Neural progenitor cell (in vitro differentiated cells): ENCODE measurements at regions not wholly inside any gene's neighbourhood (a gene's known extent, or its start where the extent isn't known, plus 50 kb on each side); places are given as distances from the start of the nearest gene placed in this dataset.

Source experiments
- DNase-seq: peaks from one replicate; pipeline ENCODE4 v3.0.0-alpha.2; 2016; ENCODE audit warnings: low spot score
- H2AFZ ChIP-seq: fragments of 200-600 bp; sonication (generic); replicated peaks from 2 replicates; pipeline ENCODE4 v1.6.1; 2016; ENCODE audit warnings: antibody characterized with exemption
- H3F3A ChIP-seq: fragments of 200-600 bp; sonication (generic); 2 replicates; pipeline ENCODE4 v1.6.1; 2016; ENCODE audit warnings: antibody characterized with exemption, low read depth
- H3K27ac ChIP-seq: fragments of 200-600 bp; sonication (generic); 2 replicates; pipeline ENCODE4 v1.5.1; 2016; ENCODE audit warnings: mild to moderate bottlenecking
- H3K27me3 ChIP-seq: fragments of 200-600 bp; sonication (generic); 2 replicates; pipeline ENCODE4 v1.6.1; 2016; ENCODE audit warnings: mild to moderate bottlenecking, moderate library complexity
- H3K36me3 ChIP-seq: fragments of 200-600 bp; sonication (generic); 2 replicates; pipeline ENCODE4 v1.5.1; 2016
- H3K4me1 ChIP-seq: fragments of 200-600 bp; sonication (generic); 2 replicates; pipeline ENCODE4 v1.6.1; 2016; ENCODE audit warnings: mixed run types
- H3K4me2 ChIP-seq: fragments of 200-600 bp; sonication (generic); 2 replicates; pipeline ENCODE4 v1.6.1; 2016
- H3K4me3 ChIP-seq: fragments of 200-600 bp; sonication (generic); 2 replicates; pipeline ENCODE4 v1.5.1; 2016
- H3K79me2 ChIP-seq: fragments of 200-600 bp; sonication (generic); 2 replicates; pipeline ENCODE4 v1.6.1; 2016; ENCODE audit warnings: low read depth
- H3K9ac ChIP-seq: fragments of 200-600 bp; sonication (generic); 2 replicates; pipeline ENCODE4 v1.6.1; 2016
- H3K9me3 ChIP-seq: fragments of 200-600 bp; sonication (generic); 2 replicates; pipeline ENCODE4 v1.5.1; 2016; ENCODE audit warnings: low read depth
- H4K20me1 ChIP-seq: fragments of 200-600 bp; sonication (generic); 2 replicates; pipeline ENCODE4 v1.6.1; 2016; ENCODE audit warnings: low read depth
- H3K27ac Mint-ChIP-seq: 3 replicates; pipeline ENCODE4 v1.8.0; 2021; ENCODE audit warnings: mixed read lengths
- H3K27me3 Mint-ChIP-seq: 2 replicates; pipeline ENCODE4 v1.8.0; 2022; ENCODE audit warnings: low read depth, mild to moderate bottlenecking, inconsistent platforms, moderate library complexity, mixed read lengths; ENCODE audit not compliant: insufficient read depth
- H3K36me3 Mint-ChIP-seq: 3 replicates; pipeline ENCODE4 v1.8.0; 2021; ENCODE audit warnings: mixed read lengths
- H3K4me1 Mint-ChIP-seq: 3 replicates; pipeline ENCODE4 v1.8.0; 2021; ENCODE audit warnings: mixed read lengths
- H3K4me3 Mint-ChIP-seq: 3 replicates; pipeline ENCODE4 v1.8.0; 2021; ENCODE audit warnings: mild to moderate bottlenecking, moderate library complexity, mixed read lengths
- H3K9me3 Mint-ChIP-seq: 3 replicates; pipeline ENCODE4 v1.8.0; 2020; ENCODE audit warnings: mixed read lengths
- CTCF ChIP-seq: fragments of 200-600 bp; sonication (generic); IDR thresholded peaks from 2 replicates; pipeline ENCODE4 v1.5.1; 2017; ENCODE audit warnings: antibody characterized with exemption, mild to moderate bottlenecking
- EZH2 ChIP-seq: fragments of 200-600 bp; sonication (generic); IDR thresholded peaks from 2 replicates; pipeline ENCODE4 v1.6.1; 2017; ENCODE audit warnings: antibody characterized with exemption, mild to moderate bottlenecking, moderate library complexity
- EZH2phosphoT487 ChIP-seq: fragments of 200-600 bp; sonication (generic); IDR thresholded peaks from 2 replicates; pipeline ENCODE4 v1.6.1; 2017; ENCODE audit warnings: antibody characterized with exemption

DNA sequence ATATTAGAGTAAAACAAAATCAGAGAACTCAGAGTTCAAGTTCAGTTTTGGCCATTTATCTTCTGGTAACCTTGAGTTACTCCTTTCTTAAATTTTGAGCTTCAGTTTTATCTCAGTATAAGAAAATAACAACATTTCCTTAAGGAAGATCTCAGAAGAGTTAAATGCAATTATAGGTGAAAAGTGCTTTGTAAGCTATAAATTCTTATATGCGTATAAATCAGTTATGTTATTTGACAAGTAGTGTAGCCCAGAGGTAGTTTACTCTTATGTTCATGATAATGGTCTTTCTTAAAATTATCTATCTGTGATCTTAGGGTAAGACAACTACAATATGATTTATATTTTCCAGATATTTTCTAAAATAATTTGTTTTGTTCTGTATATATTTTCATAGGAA, 89.8 kb downstream of the LHX9 start:
- H3K4me3 ChIP-seq, result no peak overlapping the region
- H3K36me3 ChIP-seq, result no peaks in the 10 kb centered on the region
- no peaks in the 10 kb centered on the region for H3K79me2 ChIP-seq
- no peak overlapping the region for H3K4me2 ChIP-seq
- TF ChIP-seq EZH2phosphoT487 (no peak), EZH2 (no peak), CTCF (no peak)
- no peak overlapping the region for H2AFZ ChIP-seq
- peaks cover 20% of the 10 kb centered on the region for H3K9me3 Mint-ChIP-seq
- no peak overlapping the region for H3K27ac Mint-ChIP-seq
- H3K36me3 Mint-ChIP-seq, result no peaks in the 10 kb centered on the region
- H4K20me1 ChIP-seq, result no peaks in the 10 kb centered on the region
- H3K9ac ChIP-seq, result no peak overlapping the region
- no peaks in the 10 kb centered on the region for H3K4me1 ChIP-seq
- no peak for DNase-seq
- H3F3A ChIP-seq, result no peaks in the 10 kb centered on the region
- H3K27me3 Mint-ChIP-seq, result no peaks in the 10 kb centered on the region
- H3K9me3 ChIP-seq, result no peaks in the 10 kb centered on the region
- no peaks in the 10 kb centered on the region for H3K4me1 Mint-ChIP-seq
- H3K27ac ChIP-seq, result no peak overlapping the region
- H3K4me3 Mint-ChIP-seq, result no peak overlapping the region
- no peaks in the 10 kb centered on the region for H3K27me3 ChIP-seq

- no peaks in the 10 kb centered on the region for H3K27me3 Mint-ChIP-seq
- H3K27me3 ChIP-seq, result no peaks in the 10 kb centered on the region
- DNase-seq, result no peak
- no peaks in the 10 kb centered on the region for H3K4me1 Mint-ChIP-seq
- H3K4me1 ChIP-seq, result no peaks in the 10 kb centered on the region
- H3K36me3 Mint-ChIP-seq, result no peaks in the 10 kb centered on the region
- no peak overlapping the region for H2AFZ ChIP-seq
- H3K4me2 ChIP-seq, result no peak overlapping the region
- no peak overlapping the region for H3K4me3 ChIP-seq
- no peak overlapping the region for H3K4me3 Mint-ChIP-seq
- no peaks in the 10 kb centered on the region for H3K79me2 ChIP-seq
- H3K9me3 Mint-ChIP-seq, result peaks cover 20% of the 10 kb centered on the region
- no peak overlapping the region for H3K27ac ChIP-seq
- no peak overlapping the region for H3K9ac ChIP-seq
- H3K9me3 ChIP-seq, result no peaks in the 10 kb centered on the region
- no peak overlapping the region for H3K27ac Mint-ChIP-seq
- H3F3A ChIP-seq, result no peaks in the 10 kb centered on the region
- H4K20me1 ChIP-seq, result no peaks in the 10 kb centered on the region
- no peak for TF ChIP-seq EZH2
- TF ChIP-seq EZH2phosphoT487, result no peak
- TF ChIP-seq CTCF, result no peak
- H3K36me3 ChIP-seq, result no peaks in the 10 kb centered on the region
These were observed 90.8 kb downstream of the LHX9 start for GRCh38 chr1:198007687-198008607.

- Mint-ChIP-seq H3K27me3 (peaks cover 2% of the 10 kb centered on the region), H3K4me1 (peaks cover 2% of the 10 kb centered on the region), H3K27ac (no peak overlapping the region), H3K9me3 (peaks cover 14% of the 10 kb centered on the region), H3K4me3 (no peak overlapping the region), H3K36me3 (no peaks in the 10 kb centered on the region)
- H3K36me3 ChIP-seq, result no peaks in the 10 kb centered on the region
- H3K27ac ChIP-seq, result no peak overlapping the region
- no peaks in the 10 kb centered on the region for H3F3A ChIP-seq
- no peaks in the 10 kb centered on the region for H4K20me1 ChIP-seq
- H3K9ac ChIP-seq, result no peak overlapping the region
- H3K9me3 ChIP-seq, result no peaks in the 10 kb centered on the region
- no peak overlapping the region for H2AFZ ChIP-seq
- H3K79me2 ChIP-seq, result no peaks in the 10 kb centered on the region
- TF ChIP-seq EZH2phosphoT487, result no peak
- TF ChIP-seq CTCF, result no peak
- TF ChIP-seq EZH2, result no peak
- no peak overlapping the region for H3K4me2 ChIP-seq
- no peaks in the 10 kb centered on the region for H3K27me3 ChIP-seq
- H3K4me1 ChIP-seq, result no peaks in the 10 kb centered on the region
- no peak for DNase-seq
- H3K4me3 ChIP-seq, result no peak overlapping the region
These were observed 97.2 kb downstream of the LHX9 start for GRCh38 chr1:198014355-198014754.
